Ishikawa (cell line): ENCODE measurements at regions not wholly inside any gene's neighbourhood (a gene's known extent, or its start where the extent isn't known, plus 50 kb on each side); places are given as distances from the start of the nearest gene placed in this dataset.

Experiments
- CEBPB ChIP-seq: IDR thresholded peaks from 2 replicates; pipeline ENCODE4 v1.6.1; 2012
- CREB1 ChIP-seq: IDR thresholded peaks from 2 replicates; pipeline ENCODE4 v1.6.1; 2012; ENCODE audit warnings: low read depth
- EGR1 ChIP-seq: IDR thresholded peaks from 2 replicates; pipeline ENCODE4 v1.6.1; 2012
- EP300 ChIP-seq: IDR thresholded peaks from 2 replicates; pipeline ENCODE4 v1.6.1; 2012; ENCODE audit warnings: borderline replicate concordance
- FOXM1 ChIP-seq: IDR thresholded peaks from 2 replicates; pipeline ENCODE4 v1.6.1; 2012; ENCODE audit warnings: low read depth, borderline replicate concordance
- NFIC ChIP-seq: IDR thresholded peaks from 2 replicates; pipeline ENCODE4 v1.6.1; 2012
- RAD21 ChIP-seq: IDR thresholded peaks from 2 replicates; pipeline ENCODE4 v1.6.1; 2012; ENCODE audit warnings: low read depth
- REST ChIP-seq: IDR thresholded peaks from 2 replicates; pipeline ENCODE4 v1.6.1; 2012; ENCODE audit warnings: low read depth, mild to moderate bottlenecking
- TAF1 ChIP-seq: IDR thresholded peaks from 2 replicates; pipeline ENCODE4 v1.6.1; 2012; ENCODE audit warnings: low read depth, mild to moderate bottlenecking
- TCF12 ChIP-seq: IDR thresholded peaks from 2 replicates; pipeline ENCODE4 v1.6.1; 2012; ENCODE audit warnings: low read depth
- TEAD4 ChIP-seq: IDR thresholded peaks from 2 replicates; pipeline ENCODE4 v1.6.1; 2012
- YY1 ChIP-seq: IDR thresholded peaks from 2 replicates; pipeline ENCODE4 v1.6.1; 2012; ENCODE audit warnings: low read depth
- ZBTB7A ChIP-seq: IDR thresholded peaks from 2 replicates; pipeline ENCODE4 v1.6.1; 2012; ENCODE audit warnings: low read depth
- TF ChIP-seq, protein P1 (sequence below): IDR thresholded peaks from 2 replicates; pipeline ENCODE4 v1.6.1; 2012
- TF ChIP-seq, protein P2 (sequence below): IDR thresholded peaks from 2 replicates; pipeline ENCODE4 v1.6.1; 2012

DNA sequence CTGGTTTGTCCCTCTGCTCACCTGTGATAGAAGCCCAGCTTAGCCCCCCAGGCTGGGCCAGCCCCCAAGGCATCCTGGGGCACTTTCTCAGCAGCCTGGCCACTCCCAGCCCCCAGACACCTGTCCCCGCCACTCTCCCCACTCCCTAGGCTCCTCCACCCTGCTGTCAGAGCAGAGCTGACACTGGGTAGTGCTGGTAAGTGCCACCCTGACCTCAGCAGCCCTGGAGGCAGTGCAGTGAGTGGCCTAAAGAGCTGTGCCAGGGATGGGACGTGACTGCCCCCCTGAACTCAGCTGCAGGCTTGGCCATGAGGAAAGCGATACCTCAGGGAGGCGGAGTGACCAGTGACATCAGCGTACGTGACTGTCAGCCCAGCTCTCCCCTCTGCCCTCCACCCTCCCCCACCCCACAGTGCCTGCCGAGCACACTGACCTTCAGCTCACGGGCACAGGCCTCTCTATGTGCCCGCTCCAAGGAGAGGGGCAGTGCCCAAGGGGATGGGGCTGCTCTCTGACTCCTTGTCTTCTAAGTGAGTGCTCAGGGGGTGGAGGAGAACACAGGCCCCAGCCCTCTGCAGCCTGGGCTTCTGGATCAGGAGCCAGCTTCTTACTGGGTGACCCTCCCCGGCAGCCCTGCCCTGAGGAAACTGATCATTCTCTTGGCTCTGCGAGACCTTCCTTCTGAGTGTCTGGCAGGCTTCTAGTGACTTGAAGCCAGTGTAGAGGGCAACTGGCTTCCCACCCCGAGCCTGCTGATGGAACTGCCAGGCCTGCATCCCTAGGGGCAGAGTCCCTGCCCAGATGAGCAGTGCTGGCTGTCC lies 172.7 kb downstream of the MRPL14 start:
- TF ChIP-seq TAF1: no peak
- no peak for TF ChIP-seq CREB1
- TF ChIP-seq EP300: no peak
- no peak for TF ChIP-seq EGR1
- TF ChIP-seq REST: no peak
- TF ChIP-seq RAD21: no peak
- TF ChIP-seq NFIC: no peak
- TF ChIP-seq CEBPB: no peak
- no peak for TF ChIP-seq TCF12
- no peak for TF ChIP-seq ZBTB7A
- TF ChIP-seq TEAD4: no peak
- TF ChIP-seq, protein P1, sequence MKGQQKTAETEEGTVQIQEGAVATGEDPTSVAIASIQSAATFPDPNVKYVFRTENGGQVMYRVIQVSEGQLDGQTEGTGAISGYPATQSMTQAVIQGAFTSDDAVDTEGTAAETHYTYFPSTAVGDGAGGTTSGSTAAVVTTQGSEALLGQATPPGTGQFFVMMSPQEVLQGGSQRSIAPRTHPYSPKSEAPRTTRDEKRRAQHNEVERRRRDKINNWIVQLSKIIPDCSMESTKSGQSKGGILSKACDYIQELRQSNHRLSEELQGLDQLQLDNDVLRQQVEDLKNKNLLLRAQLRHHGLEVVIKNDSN: no peak
- TF ChIP-seq FOXM1: no peak

- TF ChIP-seq EGR1 (no peak), RAD21 (peak; percentile 37)
Measured at GRCh38 chr6:43953794-43954310, 173.4 kb downstream of the MRPL14 start.

GRCh38 chr6:43953256-43953655 lies 174.0 kb downstream of the MRPL14 start:
- no peak for TF ChIP-seq ZBTB7A
- no peak for TF ChIP-seq FOXM1
- no peak for TF ChIP-seq EP300
- TF ChIP-seq NFIC: no peak
- TF ChIP-seq YY1: no peak
- TF ChIP-seq, protein P2, sequence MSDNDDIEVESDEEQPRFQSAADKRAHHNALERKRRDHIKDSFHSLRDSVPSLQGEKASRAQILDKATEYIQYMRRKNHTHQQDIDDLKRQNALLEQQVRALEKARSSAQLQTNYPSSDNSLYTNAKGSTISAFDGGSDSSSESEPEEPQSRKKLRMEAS: no peak
- no peak for TF ChIP-seq TCF12
- no peak for TF ChIP-seq CREB1
- no peak for TF ChIP-seq CEBPB
- TF ChIP-seq TAF1: no peak
- TF ChIP-seq RAD21: no peak
- no peak for TF ChIP-seq REST
- no peak for TF ChIP-seq TEAD4

DNA sequence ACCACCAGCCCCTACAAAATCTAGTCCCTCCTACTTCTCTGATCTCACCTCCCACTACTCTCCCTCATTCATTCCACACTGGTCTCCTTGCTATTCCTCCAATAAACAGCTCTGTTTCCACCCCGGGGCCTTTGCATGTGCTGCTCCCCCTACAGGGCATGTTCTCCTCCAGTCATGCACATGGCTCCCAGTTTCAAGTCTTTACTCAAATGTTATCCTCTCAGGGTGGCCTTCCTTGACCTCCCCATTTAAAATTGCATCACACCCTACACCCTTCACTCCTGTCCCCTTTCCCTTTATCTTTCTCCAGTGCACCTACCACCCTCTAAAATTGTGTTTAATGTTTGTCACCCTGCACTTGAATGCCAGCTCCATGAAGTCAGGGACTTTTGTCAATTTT lies 174.5 kb downstream of the MRPL14 start:
- TF ChIP-seq RAD21 (0 out of 2 replicates have a peak, but pooled peaks have one; percentile 10), FOXM1 (no peak), EGR1 (no peak)
- TF ChIP-seq, protein P2: no peak

- TF ChIP-seq YY1: no peak
- no peak for TF ChIP-seq TAF1
- TF ChIP-seq RAD21: no peak
- no peak for TF ChIP-seq ZBTB7A
- no peak for TF ChIP-seq CEBPB
- TF ChIP-seq EP300: no peak
Measured at GRCh38 chr6:43951756-43952675, 175.2 kb downstream of the MRPL14 start.
